NB4 (cell line): ENCODE measurements at regions not wholly inside any gene's neighbourhood (a gene's known extent, or its start where the extent isn't known, plus 50 kb on each side); places are given as distances from the start of the nearest gene placed in this dataset.

Experiments used
- DNase-seq: peaks from one replicate; pipeline ENCODE4 v3.0.0; 2010; ENCODE audit warnings: low read depth
- H3K4me3 ChIP-seq: one replicate; pipeline ENCODE4 v1.5.1; 2011; ENCODE audit warnings: mild to moderate bottlenecking, low read depth, low read length, moderate library complexity
- MYC ChIP-seq: IDR thresholded peaks from 2 replicates; pipeline ENCODE4 v1.6.1; 2011; ENCODE audit warnings: low read depth, low read length
- POLR2A ChIP-seq: IDR thresholded peaks from 2 replicates; pipeline ENCODE4 v1.6.1; 2011; ENCODE audit warnings: mild to moderate bottlenecking; ENCODE audit not compliant: insufficient read length; ENCODE audit errors: extremely low read depth
- TF ChIP-seq, protein P1 (sequence below): IDR thresholded peaks from 2 replicates; pipeline ENCODE4 v1.6.1; 2011; ENCODE audit warnings: low read depth, low read length
- TF ChIP-seq, protein P2 (sequence below): IDR thresholded peaks from one replicate; pipeline ENCODE4 v1.5.1; 2012; ENCODE audit warnings: low read depth, low read length

DNA sequence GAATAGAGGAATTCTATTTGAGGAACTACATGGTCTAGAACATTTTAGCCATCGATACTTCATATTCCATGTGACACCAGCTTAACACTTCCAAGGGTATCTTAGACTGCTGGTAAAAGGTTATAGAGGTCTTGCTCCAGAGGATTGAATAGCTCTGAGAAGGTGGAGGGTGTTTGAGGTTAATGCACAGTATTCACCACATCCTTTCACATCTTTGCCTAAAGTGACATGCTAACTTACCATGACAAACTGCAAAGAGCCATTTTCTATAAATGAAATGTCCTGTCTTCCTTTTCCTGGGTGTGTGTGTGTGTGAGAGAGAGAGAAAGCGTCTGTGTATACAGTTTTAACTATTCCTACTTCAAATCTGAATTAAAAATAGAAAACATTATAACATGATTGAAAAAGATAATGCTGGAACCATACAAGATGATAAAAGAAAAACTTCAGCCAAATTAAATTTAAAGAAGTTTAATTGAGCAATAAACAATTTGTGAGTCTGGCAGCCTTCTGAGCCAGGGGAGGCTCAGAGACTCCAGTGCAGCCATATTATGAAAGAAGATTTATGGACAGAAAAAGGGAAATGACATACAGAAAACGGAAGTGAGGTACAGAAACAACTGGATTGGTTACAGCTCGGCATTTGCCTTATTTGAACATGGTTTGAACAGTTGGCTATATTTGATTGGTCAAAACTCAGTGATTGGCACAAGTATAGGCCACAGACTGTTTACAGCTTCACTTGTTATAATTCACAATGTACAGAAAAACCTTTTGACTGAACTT is 320.9 kb upstream of the CCDC179 start:
- TF ChIP-seq MYC: no peak
- TF ChIP-seq, protein P1, sequence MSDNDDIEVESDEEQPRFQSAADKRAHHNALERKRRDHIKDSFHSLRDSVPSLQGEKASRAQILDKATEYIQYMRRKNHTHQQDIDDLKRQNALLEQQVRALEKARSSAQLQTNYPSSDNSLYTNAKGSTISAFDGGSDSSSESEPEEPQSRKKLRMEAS: no peak
- TF ChIP-seq, protein P2, sequence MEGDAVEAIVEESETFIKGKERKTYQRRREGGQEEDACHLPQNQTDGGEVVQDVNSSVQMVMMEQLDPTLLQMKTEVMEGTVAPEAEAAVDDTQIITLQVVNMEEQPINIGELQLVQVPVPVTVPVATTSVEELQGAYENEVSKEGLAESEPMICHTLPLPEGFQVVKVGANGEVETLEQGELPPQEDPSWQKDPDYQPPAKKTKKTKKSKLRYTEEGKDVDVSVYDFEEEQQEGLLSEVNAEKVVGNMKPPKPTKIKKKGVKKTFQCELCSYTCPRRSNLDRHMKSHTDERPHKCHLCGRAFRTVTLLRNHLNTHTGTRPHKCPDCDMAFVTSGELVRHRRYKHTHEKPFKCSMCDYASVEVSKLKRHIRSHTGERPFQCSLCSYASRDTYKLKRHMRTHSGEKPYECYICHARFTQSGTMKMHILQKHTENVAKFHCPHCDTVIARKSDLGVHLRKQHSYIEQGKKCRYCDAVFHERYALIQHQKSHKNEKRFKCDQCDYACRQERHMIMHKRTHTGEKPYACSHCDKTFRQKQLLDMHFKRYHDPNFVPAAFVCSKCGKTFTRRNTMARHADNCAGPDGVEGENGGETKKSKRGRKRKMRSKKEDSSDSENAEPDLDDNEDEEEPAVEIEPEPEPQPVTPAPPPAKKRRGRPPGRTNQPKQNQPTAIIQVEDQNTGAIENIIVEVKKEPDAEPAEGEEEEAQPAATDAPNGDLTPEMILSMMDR: no peak
- no peak for TF ChIP-seq POLR2A
- H3K4me3 ChIP-seq: no peak overlapping the region
- peak; percentile 8 for DNase-seq

DNA sequence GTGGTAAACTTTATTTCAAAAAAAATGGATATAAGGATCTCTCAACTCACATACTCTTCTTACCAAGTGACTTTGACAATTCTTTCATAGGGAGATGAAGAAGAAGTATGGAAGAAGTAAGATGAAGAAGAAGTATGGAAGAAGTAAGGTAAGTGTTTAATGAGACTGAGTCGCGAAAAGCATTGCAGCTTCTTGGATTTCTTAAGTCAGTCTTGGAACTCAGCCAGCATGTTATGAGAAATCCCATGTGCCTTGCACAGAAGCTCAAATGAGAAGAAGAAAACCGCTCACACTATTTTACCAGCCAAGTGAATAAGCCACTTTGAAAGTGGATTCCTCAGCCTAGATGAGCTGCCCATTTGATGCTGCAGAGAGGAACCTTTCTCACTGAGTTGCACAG is 332.0 kb upstream of the CCDC179 start:
- TF ChIP-seq, protein P2: no peak
- TF ChIP-seq, protein P1: no peak
- TF ChIP-seq MYC (no peak), POLR2A (no peak)
- no peak for DNase-seq
- H3K4me3 ChIP-seq: no peak overlapping the region

DNA sequence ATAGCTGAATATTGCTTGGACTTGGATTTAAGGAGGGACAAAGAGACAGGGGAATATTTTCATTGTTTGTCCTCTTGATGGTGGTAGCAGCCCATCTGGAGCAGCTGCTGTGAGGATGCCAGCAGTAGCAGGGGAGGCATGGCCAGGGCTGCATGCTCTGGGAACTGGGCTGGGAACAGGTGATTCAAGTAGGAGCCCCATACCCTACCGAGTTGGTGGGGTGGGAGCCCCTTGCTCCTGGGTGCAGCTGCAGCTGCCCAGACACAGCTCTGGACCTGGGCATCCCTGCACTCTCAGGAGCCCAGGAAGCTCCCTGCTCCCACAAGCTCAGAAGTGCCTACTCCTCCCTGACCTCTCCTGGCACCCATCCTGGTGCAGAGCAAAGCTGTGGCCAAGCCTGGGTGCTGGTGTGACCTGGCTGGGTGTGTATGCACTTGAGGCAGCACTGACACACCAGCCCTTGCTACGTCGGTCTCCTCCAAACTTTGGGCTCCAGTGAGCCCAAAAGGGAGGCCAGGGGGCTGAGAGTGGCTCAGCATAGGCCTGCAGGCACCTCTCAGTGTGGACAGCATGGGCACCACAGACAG is 341.8 kb upstream of the CCDC179 start:
- no peak overlapping the region for H3K4me3 ChIP-seq
- no peak for TF ChIP-seq POLR2A
- TF ChIP-seq, protein P1: no peak
- TF ChIP-seq, protein P2: no peak
- no peak for TF ChIP-seq MYC
- no peak for DNase-seq

DNA sequence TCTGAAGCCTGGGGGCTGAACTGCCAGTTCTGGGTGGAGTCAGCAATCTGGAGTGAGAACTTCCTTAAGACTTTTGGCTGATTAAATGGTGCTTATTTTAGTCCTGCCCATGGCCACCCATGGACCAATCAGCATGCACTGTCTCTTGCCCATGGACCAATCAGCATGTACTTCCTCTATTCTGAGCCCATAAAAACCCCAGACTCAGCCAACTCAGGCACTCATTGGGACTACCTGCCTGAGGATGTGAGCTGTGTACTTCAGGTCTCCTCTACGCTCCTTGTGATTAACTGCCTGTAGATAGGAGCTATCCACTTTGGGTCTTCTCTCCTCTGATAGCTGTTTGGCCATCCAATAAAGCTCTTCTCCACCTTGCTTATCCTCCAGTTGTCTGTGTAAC is 342.3 kb upstream of the CCDC179 start:
- no peak overlapping the region for H3K4me3 ChIP-seq
- peak; percentile 14 for DNase-seq
- no peak for TF ChIP-seq POLR2A
- TF ChIP-seq MYC: no peak
- TF ChIP-seq, protein P1: no peak

DNA sequence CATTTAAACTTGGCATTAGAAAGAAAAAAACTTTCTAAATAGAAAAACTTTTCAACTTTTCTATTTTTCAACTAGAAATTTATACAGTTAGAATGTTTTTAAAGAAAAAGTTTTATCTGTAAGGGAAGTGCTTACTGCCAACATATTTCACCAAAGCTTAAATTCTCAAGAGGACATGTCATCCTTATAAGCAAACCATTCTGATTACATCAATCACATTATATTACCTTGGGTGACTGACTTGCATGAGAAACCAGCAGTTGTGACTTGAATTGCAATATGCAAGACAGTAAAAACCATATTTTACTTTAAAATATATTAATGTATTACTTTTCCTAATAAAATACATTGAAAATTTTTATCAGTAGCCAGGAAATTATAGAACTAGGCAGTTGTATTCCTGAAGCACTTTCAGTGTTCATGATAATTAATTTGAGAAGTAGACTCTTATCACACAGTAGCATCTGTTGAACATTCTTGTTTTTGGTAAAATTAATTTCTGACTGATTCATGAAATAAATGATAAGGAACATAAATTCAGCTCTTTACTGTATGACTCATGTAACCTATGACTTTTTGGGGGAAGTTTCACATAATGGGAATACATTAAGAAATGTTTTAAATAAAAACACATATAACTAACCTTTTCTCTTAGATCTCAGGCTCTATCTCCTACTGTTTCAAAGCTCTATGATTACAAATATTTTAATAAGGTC is 345.0 kb upstream of the CCDC179 start:
- TF ChIP-seq POLR2A: no peak
- TF ChIP-seq, protein P1: no peak
- TF ChIP-seq MYC: no peak
- TF ChIP-seq, protein P2: no peak
- H3K4me3 ChIP-seq: no peak overlapping the region
- no peak for DNase-seq
